ENCODE measurements at regions not wholly inside any gene's neighbourhood (a gene's known extent, or its start where the extent isn't known, plus 50 kb on each side); places are given as distances from the start of the nearest gene placed in this dataset.
"Not testable (repeated sequence)": the region's sequence is repeated elsewhere in the genome, so short reads cannot be mapped to it uniquely, and the experiment has no call there.

- Histone ChIP-seq H3K36me3 (ENCODE audit: insufficient read depth, low read length) (no peaks in the 10 kb centered on the region), H3K27me3 (ENCODE audit: control insufficient read depth, insufficient read depth, low read length) (no peaks in the 10 kb centered on the region), H3K9me3 (replicated peaks; ENCODE audit: low read length) (no peaks in the 10 kb centered on the region), H3K4me2 (ENCODE audit: low read length) (no peak overlapping the region), H3K4me1 (ENCODE audit: control insufficient read depth, insufficient read depth, low read length) (no peaks in the 10 kb centered on the region), H3K4me3 (ENCODE audit: low read length) (no peak overlapping the region), H3K9ac (ENCODE audit: low read depth, low read length) (no peak overlapping the region)
Measured at GRCh38 chr2:22420076-22420475, 964.9 kb upstream of the KLHL29 start.

- H3K4me3 ChIP-seq (ENCODE audit: low read length) = no peak overlapping the region
- H3K4me1 ChIP-seq (ENCODE audit: control insufficient read depth, insufficient read depth, low read length) = no peaks in the 10 kb centered on the region
- H3K36me3 ChIP-seq (ENCODE audit: insufficient read depth, low read length) = no peaks in the 10 kb centered on the region
- no peaks in the 10 kb centered on the region for H3K9me3 ChIP-seq (replicated peaks; ENCODE audit: low read length)
- H3K9ac ChIP-seq (ENCODE audit: low read depth, low read length) = no peak overlapping the region
- no peak overlapping the region for H3K4me2 ChIP-seq (ENCODE audit: low read length)
- H3K27me3 ChIP-seq (ENCODE audit: control insufficient read depth, insufficient read depth, low read length) = no peaks in the 10 kb centered on the region
Measured at GRCh38 chr2:22442051-22442450, 942.9 kb upstream of the KLHL29 start.

DNA sequence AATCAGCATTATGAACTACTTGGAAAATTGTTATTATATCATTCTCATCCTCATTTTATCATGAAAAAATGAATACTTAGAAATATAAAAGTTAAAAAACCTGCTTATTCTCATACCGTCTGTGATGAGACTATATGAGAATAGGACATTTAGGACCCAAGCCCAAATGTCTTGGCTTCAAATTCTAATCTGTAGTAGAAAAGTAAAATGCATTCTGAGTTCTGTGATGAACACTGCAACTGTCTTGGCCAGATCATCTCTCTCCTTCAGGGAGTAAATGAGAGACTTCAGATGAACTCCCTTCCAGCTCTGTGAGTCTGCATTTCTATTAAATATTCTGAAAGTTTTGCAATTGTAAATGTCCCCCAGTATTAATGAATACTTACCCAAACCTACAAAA lies 940.7 kb upstream of the KLHL29 start:
- no peaks in the 10 kb centered on the region for H3K27me3 ChIP-seq (ENCODE audit: control insufficient read depth, insufficient read depth, low read length)
- H3K4me3 ChIP-seq (ENCODE audit: low read length) = no peak overlapping the region
- no peaks in the 10 kb centered on the region for H3K36me3 ChIP-seq (ENCODE audit: insufficient read depth, low read length)
- no peak overlapping the region for H3K9ac ChIP-seq (ENCODE audit: low read depth, low read length)
- no peak overlapping the region for H3K4me2 ChIP-seq (ENCODE audit: low read length)
- no peaks in the 10 kb centered on the region for H3K9me3 ChIP-seq (replicated peaks; ENCODE audit: low read length)
- no peaks in the 10 kb centered on the region for H3K4me1 ChIP-seq (ENCODE audit: control insufficient read depth, insufficient read depth, low read length)

DNA sequence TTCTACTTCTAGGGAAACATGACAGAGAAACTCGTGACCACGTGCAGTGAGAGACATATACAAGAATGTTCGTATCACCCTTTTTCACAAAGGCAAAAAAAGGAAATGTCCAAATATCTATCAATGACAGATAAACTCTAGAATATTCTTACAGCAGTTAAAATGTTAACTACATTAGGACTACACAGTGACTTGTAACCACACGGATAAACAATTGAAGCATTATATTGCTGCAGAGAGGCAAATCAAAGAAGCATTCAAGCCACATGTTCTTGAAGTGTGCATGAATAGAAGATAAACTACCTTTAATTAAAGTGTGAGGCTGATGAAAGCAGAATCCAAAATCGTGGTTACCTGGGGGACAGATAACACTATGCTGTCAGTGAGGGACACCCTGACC lies 935.3 kb upstream of the KLHL29 start:
- Histone ChIP-seq H3K36me3 (ENCODE audit: insufficient read depth, low read length) (no peaks in the 10 kb centered on the region), H3K4me1 (ENCODE audit: control insufficient read depth, insufficient read depth, low read length) (no peaks in the 10 kb centered on the region), H3K27me3 (ENCODE audit: control insufficient read depth, insufficient read depth, low read length) (no peaks in the 10 kb centered on the region), H3K4me3 (ENCODE audit: low read length) (no peak overlapping the region), H3K4me2 (ENCODE audit: low read length) (no peak overlapping the region), H3K9ac (ENCODE audit: low read depth, low read length) (no peak overlapping the region), H3K9me3 (replicated peaks; ENCODE audit: low read length) (no peaks in the 10 kb centered on the region)

DNA sequence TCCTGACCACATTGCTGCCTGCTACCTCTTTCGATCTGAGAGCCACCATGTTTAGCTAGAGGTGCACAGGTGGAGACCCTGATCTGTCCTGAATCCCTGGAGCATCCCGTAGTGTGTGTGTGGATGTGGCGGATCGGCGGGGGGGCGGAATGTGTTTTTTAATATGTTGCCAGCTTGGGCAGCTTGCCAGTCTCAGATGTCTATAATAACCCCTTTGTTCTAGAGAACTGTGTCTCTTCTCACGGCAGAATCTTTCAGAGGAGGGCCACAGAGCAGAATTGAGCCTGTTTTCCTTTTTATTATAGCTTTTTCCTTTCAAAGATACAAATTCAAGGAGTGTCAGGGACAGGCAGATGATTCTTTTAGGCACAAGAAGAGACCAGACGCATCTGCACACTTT lies 934.1 kb upstream of the KLHL29 start:
- H3K4me3 ChIP-seq (ENCODE audit: low read length) = no peak overlapping the region
- H3K9me3 ChIP-seq (replicated peaks; ENCODE audit: low read length) = no peaks in the 10 kb centered on the region
- H3K4me1 ChIP-seq (ENCODE audit: control insufficient read depth, insufficient read depth, low read length) = no peaks in the 10 kb centered on the region
- no peak overlapping the region for H3K4me2 ChIP-seq (ENCODE audit: low read length)
- H3K27me3 ChIP-seq (ENCODE audit: control insufficient read depth, insufficient read depth, low read length) = no peaks in the 10 kb centered on the region
- H3K9ac ChIP-seq (ENCODE audit: low read depth, low read length) = no peak overlapping the region
- H3K36me3 ChIP-seq (ENCODE audit: insufficient read depth, low read length) = no peaks in the 10 kb centered on the region

DNA sequence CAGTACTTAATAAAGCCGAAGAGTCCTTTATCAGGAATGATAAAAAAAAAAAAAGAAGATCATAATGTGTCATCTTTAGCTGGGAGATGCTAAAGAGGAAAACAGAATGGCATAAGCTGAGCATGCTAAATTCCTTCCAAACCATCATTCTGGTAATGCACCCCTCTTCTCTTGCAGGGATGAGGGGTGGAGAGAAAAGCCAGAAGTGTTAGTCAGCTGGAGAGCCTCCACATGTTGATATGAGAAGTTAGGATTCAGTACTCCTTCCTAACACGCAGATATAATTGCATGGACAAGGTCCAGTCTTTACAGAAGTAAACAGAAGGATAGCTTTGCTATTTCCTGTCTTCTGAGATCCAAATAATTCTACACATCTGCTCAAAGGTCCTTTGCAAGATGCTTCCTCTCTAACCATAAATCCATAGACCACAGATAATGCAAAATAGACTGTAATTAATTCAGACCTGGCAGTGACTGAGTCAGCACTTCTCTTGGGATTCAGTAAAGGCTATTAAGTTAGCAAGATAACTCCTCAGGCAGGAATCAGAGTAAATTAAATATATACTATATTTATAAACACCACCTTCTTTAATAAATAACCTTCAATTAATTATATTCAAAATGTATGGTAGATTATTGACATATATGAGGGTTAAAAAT lies 930.0 kb upstream of the KLHL29 start:
- Histone ChIP-seq H3K4me2 (ENCODE audit: low read length) (no peak overlapping the region), H3K27me3 (ENCODE audit: control insufficient read depth, insufficient read depth, low read length) (no peaks in the 10 kb centered on the region), H3K9me3 (replicated peaks; ENCODE audit: low read length) (no peaks in the 10 kb centered on the region), H3K36me3 (ENCODE audit: insufficient read depth, low read length) (no peaks in the 10 kb centered on the region), H3K9ac (ENCODE audit: low read depth, low read length) (no peak overlapping the region), H3K4me3 (ENCODE audit: low read length) (no peak overlapping the region), H3K4me1 (ENCODE audit: control insufficient read depth, insufficient read depth, low read length) (no peaks in the 10 kb centered on the region)

- no peaks in the 10 kb centered on the region for H3K27me3 ChIP-seq (ENCODE audit: control insufficient read depth, insufficient read depth, low read length)
- H3K36me3 ChIP-seq (ENCODE audit: insufficient read depth, low read length) = no peaks in the 10 kb centered on the region
Measured at GRCh38 chr2:22458440-22458839, 926.5 kb upstream of the KLHL29 start.

GRCh38 chr2:22475103-22475502 lies 909.9 kb upstream of the KLHL29 start:
- not testable (repeated sequence) for H3K27me3 ChIP-seq (ENCODE audit: control insufficient read depth, insufficient read depth, low read length); H3K9ac ChIP-seq (ENCODE audit: low read depth, low read length); H3K36me3 ChIP-seq (ENCODE audit: insufficient read depth, low read length); H3K4me1 ChIP-seq (ENCODE audit: control insufficient read depth, insufficient read depth, low read length); H3K9me3 ChIP-seq (replicated peaks; ENCODE audit: low read length); H3K4me2 ChIP-seq (ENCODE audit: low read length); H3K4me3 ChIP-seq (ENCODE audit: low read length)

More at GRCh38 chr2:22458440-22458839, 926.5 kb upstream of the KLHL29 start:
- Histone ChIP-seq H3K9ac (ENCODE audit: low read depth, low read length) (no peak overlapping the region), H3K9me3 (replicated peaks; ENCODE audit: low read length) (peaks cover under 1% of the 10 kb centered on the region), H3K4me2 (ENCODE audit: low read length) (no peak overlapping the region), H3K4me3 (ENCODE audit: low read length) (no peak overlapping the region), H3K4me1 (ENCODE audit: control insufficient read depth, insufficient read depth, low read length) (no peaks in the 10 kb centered on the region)

GRCh38 chr2:22478329-22478728 lies 906.6 kb upstream of the KLHL29 start:
- Histone ChIP-seq H3K9me3 (replicated peaks; ENCODE audit: low read length) (peaks cover 3% of the 10 kb centered on the region), H3K4me2 (ENCODE audit: low read length) (no peak overlapping the region), H3K9ac (ENCODE audit: low read depth, low read length) (no peak overlapping the region), H3K27me3 (ENCODE audit: control insufficient read depth, insufficient read depth, low read length) (no peaks in the 10 kb centered on the region), H3K36me3 (ENCODE audit: insufficient read depth, low read length) (no peaks in the 10 kb centered on the region), H3K4me3 (ENCODE audit: low read length) (no peak overlapping the region), H3K4me1 (ENCODE audit: control insufficient read depth, insufficient read depth, low read length) (no peaks in the 10 kb centered on the region)

- Histone ChIP-seq H3K4me3 (ENCODE audit: low read length) (no peak overlapping the region), H3K27me3 (ENCODE audit: control insufficient read depth, insufficient read depth, low read length) (no peaks in the 10 kb centered on the region), H3K9me3 (replicated peaks; ENCODE audit: low read length) (peaks cover 3% of the 10 kb centered on the region), H3K4me2 (ENCODE audit: low read length) (no peak overlapping the region), H3K36me3 (ENCODE audit: insufficient read depth, low read length) (no peaks in the 10 kb centered on the region), H3K9ac (ENCODE audit: low read depth, low read length) (no peak overlapping the region), H3K4me1 (ENCODE audit: control insufficient read depth, insufficient read depth, low read length) (no peaks in the 10 kb centered on the region)
Measured at GRCh38 chr2:22481486-22482259, 903.3 kb upstream of the KLHL29 start.

DNA sequence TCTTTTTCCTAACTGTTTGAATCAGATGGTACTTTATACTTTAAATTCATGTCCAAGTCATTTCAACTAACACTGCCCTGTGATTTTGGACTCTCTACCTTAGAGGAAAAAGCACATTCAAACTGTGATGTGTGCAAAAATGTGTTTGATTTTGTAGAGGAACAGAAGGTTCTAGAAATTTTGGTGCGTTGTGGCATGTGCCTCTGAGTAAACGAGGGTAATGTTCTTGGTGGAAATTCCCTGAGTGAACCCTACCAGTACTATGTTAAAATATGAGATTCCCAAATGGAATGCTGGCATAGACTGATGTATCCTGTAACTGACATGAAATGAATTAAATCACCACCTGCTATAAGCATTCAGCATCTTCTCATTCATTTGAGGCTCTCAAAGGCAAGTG lies 901.9 kb upstream of the KLHL29 start:
- no peak overlapping the region for H3K4me2 ChIP-seq (ENCODE audit: low read length)
- H3K36me3 ChIP-seq (ENCODE audit: insufficient read depth, low read length) = no peaks in the 10 kb centered on the region
- no peak overlapping the region for H3K4me3 ChIP-seq (ENCODE audit: low read length)
- no peaks in the 10 kb centered on the region for H3K27me3 ChIP-seq (ENCODE audit: control insufficient read depth, insufficient read depth, low read length)
- H3K9ac ChIP-seq (ENCODE audit: low read depth, low read length) = no peak overlapping the region
- H3K9me3 ChIP-seq (replicated peaks; ENCODE audit: low read length) = peaks cover 3% of the 10 kb centered on the region
- H3K4me1 ChIP-seq (ENCODE audit: control insufficient read depth, insufficient read depth, low read length) = no peaks in the 10 kb centered on the region

DNA sequence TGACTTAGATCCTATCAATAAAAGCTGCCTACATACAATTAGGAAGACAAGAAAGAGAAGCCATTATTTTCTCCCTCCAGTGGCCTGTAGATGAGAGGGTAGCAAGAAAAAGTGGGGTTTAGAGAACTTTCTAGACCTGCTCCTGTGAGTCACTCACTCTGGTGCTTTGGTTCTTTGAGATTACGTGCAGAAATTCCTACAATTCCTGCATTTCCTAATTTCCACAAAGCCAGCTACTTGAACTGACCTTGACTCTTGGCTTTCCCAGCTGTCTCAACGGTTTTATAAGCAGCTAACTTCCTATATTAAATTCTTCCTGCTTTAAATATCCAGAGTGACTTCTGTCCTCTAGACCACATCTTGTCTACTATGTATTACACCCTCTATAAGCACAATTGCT lies 899.5 kb upstream of the KLHL29 start:
- Histone ChIP-seq H3K9ac (ENCODE audit: low read depth, low read length) (no peak overlapping the region), H3K4me3 (ENCODE audit: low read length) (no peak overlapping the region), H3K4me2 (ENCODE audit: low read length) (no peak overlapping the region), H3K27me3 (ENCODE audit: control insufficient read depth, insufficient read depth, low read length) (no peaks in the 10 kb centered on the region), H3K9me3 (replicated peaks; ENCODE audit: low read length) (peaks cover 3% of the 10 kb centered on the region), H3K36me3 (ENCODE audit: insufficient read depth, low read length) (no peaks in the 10 kb centered on the region), H3K4me1 (ENCODE audit: control insufficient read depth, insufficient read depth, low read length) (no peaks in the 10 kb centered on the region)

All from skeletal muscle satellite cell (primary cell).